H4 (cell line): ENCODE measurements at regions not wholly inside any gene's neighbourhood (a gene's known extent, or its start where the extent isn't known, plus 50 kb on each side); places are given as distances from the start of the nearest gene placed in this dataset.
"Not testable (repeated sequence)": the region's sequence is repeated elsewhere in the genome, so short reads cannot be mapped to it uniquely, and the experiment has no call there.

Source experiments
- DNase-seq: peaks from one replicate; pipeline ENCODE4 v3.0.0-alpha.2; 2015; ENCODE audit warnings: low spot score

GRCh38 chr16:61432421-61432820 lies 603.8 kb downstream of the CDH8 start:
- DNase-seq, result peak; percentile 29

DNA sequence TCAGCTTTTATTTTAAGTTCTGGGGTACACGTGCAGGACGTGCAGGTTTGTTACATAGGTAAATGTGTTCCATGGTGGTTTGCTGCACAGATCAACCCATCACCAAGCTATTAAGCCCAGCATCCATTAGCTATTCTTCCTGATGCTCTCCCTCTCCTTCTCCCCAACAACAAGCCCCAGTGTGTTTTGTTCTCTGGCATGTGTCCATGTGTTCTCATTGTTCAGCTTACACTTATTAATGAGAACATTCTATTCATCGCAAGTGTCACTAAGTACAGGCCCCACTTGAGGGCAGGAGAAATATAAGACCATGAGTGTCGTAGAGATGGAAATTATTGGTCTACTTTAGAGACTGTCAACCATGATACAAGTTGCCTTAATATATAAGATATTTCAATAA lies 615.1 kb downstream of the CDH8 start:
- DNase-seq, result no peak

DNA sequence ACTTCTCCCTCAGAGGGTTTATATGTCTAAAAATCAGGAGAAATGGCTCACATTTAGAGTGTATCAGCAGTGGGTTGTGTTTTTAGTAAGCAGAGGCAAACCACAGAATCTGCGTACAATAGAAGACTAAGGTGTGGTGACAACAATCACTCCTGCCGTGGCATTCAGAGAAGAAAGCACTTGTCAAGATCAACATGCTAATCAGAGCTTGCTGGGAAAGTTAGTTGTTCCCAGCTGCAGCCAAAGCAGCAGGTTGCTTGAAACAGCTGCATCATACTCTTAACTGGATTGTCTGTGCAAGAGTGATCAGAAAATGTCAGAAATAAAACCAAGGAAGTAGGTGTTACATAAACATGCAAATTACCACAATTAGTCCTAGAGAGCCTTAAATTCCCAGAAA lies 616.4 kb downstream of the CDH8 start:
- no peak for DNase-seq

DNA sequence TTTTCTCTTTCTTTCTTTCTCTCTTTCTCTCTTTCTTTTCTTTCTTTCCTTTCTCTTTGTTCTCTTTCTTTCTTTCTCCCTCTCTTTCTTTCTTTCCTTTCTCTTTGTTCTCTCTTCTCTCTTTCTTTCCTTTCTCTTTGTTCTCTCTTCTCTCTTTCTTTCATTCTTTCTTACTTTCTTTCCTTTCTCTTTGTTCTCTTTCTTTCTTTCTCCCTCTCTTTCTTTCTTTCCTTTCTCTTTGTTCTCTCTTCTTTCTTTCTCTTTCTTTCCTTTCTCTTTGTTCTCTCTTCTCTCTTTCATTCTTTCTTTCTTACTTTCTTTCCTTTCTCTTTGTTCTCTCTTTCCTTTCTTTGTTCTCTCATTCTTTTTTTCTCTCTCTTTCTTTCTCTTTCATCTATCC lies 617.4 kb downstream of the CDH8 start:
- DNase-seq, result not testable (repeated sequence)

DNA sequence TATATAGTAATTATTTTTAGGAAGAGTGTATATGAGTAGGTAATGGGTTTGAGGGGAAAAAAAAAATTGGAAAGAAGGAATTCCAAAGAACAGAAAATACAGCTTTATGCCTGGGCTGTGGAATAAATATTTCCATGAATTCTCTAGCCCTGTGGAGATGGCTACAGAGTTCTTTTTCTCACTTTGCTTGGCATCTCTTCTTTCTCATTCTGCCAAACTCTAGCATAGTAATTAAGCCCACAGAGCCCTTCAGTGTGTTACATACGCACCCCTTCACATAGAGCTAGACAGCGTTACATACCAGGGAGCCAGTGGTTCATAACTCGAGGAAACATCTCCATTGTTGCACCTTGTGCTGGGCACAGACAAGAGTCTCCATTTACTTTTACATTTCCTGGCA lies 621.1 kb downstream of the CDH8 start:
- DNase-seq, result no peak

- DNase-seq, result no peak
Measured at GRCh38 chr16:61413021-61413420, 623.2 kb downstream of the CDH8 start.

DNA sequence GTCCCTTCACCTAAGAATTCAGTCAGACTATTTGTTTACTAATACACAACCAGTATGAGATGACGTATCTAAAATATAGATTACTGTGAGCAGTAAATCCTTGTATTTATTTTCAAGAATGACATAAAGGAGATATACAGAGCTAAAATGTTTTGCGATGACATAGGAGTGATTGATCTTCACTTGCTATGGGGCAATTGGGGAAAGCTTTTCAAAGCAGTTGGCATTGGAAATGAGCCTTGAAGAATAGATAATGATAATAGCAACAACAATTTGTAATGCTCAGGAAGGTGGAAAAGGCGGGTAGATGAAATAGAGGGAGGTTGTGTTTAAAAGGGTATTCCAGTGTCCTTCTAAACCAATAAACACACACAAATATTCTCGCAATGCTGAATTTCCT lies 623.7 kb downstream of the CDH8 start:
- no peak for DNase-seq

- DNase-seq, result no peak
Measured at GRCh38 chr16:61409604-61410003, 626.6 kb downstream of the CDH8 start.

GRCh38 chr16:61403386-61403785 lies 632.9 kb downstream of the CDH8 start:
- DNase-seq, result no peak

- DNase-seq, result no peak
Measured at GRCh38 chr16:61391896-61392295, 644.3 kb downstream of the CDH8 start.

- DNase-seq, result no peak
Measured at GRCh38 chr16:61390965-61391637, 645.1 kb downstream of the CDH8 start.

GRCh38 chr16:61385392-61386071 lies 650.7 kb downstream of the CDH8 start:
- DNase-seq, result no peak

- no peak for DNase-seq
Measured at GRCh38 chr16:61382435-61382834, 653.8 kb downstream of the CDH8 start.

DNA sequence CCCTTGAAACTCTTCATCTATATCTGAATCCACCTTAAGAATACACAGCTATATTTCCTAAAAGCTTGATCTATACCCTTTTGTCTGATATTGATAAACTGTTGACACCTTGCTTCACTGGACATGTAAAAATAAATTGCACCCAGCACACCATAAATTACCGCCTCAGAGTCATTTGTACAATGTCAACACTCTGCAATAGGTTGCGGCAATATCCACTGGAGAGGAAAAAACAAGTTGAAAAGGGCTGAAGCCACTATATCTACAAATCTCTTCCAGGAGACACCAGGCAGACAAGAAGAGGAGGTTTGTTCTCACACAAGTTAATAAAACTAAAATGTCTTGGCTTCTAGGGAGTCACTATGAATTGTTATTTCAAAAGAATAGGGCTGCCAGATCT lies 656.9 kb downstream of the CDH8 start:
- no peak for DNase-seq

DNA sequence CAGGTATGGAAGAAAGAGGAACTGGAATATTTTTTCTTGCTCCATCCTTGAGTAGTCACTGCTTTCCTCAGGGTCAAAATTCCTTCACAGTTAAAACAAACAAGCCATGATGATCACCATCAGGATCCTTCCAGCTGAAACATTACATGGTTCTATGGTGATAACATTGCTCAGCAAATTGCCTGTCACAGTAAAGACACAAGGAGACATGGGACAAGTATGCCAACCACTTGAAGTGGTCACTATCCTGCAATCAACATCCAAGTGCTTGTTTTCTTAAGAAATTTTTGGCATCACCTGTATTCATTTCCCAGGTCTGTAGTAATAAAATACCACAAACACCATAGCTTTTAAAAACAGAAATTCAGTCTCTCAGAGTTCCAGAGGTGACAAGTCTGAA lies 662.2 kb downstream of the CDH8 start:
- no peak for DNase-seq

DNA sequence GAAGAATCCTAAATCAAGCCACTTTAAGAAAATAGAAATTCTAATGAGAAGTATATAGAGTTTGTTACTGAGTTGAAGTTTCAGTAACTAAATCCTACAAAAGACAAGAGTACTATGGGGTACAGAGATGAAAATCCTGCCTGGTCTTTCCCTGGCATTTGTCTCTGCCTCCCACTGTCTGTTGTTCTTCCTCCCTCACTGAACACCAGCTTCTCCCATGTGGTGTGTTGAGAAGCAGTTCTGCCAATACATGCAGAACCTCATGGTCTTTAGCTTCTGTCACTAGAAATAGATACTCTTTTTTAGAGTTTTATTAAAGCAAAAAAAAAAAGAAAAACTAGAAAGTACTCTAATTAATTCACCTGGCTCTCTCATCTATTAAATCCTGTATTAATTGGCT lies 664.4 kb downstream of the CDH8 start:
- DNase-seq, result no peak

DNA sequence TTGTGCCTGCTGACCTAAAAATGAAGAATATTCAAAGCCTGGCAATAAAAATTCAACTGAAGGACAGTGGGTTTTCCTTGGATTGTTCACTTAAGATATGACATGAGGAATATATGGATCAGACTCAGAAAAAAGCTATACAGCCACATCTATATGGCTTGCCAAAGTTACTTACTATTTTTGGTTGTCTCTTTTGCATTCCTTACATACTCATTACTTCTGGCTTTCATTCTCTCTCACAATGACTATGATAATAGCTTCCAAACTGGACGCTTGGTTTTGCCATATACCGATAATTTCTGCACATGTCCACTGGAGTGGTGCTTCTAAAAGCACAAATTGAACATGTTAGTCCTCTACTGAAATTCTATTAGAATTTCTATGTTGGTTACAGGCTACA lies 664.9 kb downstream of the CDH8 start:
- DNase-seq, result no peak

- DNase-seq, result no peak
Measured at GRCh38 chr16:61370564-61370963, 665.7 kb downstream of the CDH8 start.

DNA sequence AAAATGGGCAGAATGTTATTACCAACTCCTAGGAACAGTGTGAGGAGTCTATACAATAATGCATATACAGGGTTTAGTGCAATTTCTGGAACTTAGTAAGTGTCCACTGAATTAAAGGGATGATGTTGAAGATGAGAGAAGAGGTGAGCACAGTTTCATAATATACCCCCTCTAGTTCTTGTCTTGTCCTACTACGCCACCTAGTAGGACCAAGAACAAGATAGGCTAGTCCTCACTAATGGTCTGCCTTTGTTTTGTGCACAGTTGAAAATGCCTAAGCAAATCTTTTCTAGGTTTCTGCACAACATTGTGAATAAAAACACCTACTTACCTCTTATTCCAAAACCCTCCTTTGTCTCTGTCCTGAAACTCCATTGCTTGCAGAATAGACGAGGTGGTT lies 670.2 kb downstream of the CDH8 start:
- no peak for DNase-seq

DNA sequence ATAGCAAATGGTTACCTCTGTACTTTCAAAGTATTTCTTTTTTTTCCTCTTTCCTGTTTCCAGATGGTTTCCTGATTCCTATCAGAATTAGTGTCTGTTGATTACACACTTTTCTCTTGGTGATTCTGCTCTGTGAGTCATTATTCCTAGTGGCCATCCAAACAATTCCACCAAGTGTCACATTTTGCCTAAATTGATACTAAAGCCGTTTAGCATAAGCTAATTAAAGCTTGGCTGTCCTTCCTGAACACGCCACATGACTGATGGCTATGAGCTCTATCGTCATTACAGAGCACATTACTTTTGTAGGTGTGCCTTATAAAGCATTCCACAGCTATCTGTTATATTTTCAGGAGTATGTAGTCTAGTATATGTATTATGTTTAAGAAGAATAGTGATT lies 671.2 kb downstream of the CDH8 start:
- no peak for DNase-seq

- DNase-seq, result no peak
Measured at GRCh38 chr16:61362585-61362984, 673.7 kb downstream of the CDH8 start.

GRCh38 chr16:61344791-61345190 lies 691.4 kb downstream of the CDH8 start:
- no peak for DNase-seq

DNA sequence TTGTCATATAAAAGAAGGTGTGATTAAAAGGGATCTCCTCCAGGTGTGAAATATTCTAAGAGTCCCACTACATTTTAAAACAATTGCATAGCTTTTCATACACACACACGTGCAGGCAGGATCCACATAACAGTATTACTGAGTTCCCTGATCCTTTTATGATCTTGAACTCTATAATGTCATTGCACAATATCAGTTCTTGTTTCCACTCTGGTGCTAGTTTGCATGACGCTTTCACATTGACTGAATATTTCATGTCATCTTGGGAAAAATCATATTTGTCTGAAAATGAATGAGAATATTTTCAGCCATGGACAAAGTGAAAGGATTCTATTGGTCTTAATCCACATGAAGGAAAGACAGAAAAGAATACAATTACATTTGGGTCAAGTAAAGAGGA lies 703.8 kb downstream of the CDH8 start:
- DNase-seq, result no peak

GRCh38 chr16:61324044-61324443 lies 712.2 kb downstream of the CDH8 start:
- no peak for DNase-seq
